Fibroblast of peridontal ligament (primary cell): ENCODE measurements at regions not wholly inside any gene's neighbourhood (a gene's known extent, or its start where the extent isn't known, plus 50 kb on each side); places are given as distances from the start of the nearest gene placed in this dataset.
"Not testable (repeated sequence)": the region's sequence is repeated elsewhere in the genome, so short reads cannot be mapped to it uniquely, and the experiment has no call there.

Experiments used
- DNase-seq: peaks from one replicate; pipeline ENCODE4 v3.0.0-alpha.2; 2010; ENCODE audit errors: extremely low read depth

DNA sequence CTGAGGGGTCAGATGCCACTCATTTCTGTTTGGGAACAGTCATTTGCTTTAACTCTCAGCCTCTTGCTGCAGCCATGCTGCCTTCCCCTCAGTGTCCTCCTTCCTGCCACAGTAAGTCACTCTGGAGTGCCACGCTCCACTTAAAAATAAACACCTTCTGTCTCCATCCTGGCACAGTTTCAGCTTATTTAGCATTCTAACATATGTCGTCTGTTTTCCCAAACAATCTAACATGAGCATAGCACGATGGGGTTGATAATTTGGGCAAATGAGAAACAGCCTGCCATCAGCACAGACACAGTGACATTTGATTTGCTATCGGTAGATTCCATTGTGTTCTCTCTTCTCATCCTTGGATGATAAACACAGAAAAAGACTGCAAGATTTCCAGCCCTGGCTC lies 768.6 kb downstream of the UQCRFS1 start:
- no peak for DNase-seq

DNA sequence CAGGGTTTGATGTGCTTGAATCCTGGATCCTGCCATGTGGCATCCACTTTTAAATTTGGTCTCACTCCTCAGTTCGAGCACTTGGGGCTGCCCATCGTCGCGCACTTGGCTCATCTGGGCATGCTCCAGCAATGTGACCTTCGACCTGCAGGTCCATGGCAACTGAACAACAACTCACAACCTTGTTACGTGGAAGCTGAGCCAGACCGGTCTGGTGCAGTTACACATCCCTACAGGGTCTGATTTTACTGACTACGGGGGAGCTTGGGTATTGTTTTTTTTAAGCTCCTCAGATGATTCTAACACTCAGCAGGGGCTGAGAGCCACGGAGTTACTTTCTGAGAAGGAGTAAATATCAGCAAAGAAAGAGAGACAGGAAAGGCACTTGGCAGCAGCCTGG lies 769.6 kb downstream of the UQCRFS1 start:
- no peak for DNase-seq

DNA sequence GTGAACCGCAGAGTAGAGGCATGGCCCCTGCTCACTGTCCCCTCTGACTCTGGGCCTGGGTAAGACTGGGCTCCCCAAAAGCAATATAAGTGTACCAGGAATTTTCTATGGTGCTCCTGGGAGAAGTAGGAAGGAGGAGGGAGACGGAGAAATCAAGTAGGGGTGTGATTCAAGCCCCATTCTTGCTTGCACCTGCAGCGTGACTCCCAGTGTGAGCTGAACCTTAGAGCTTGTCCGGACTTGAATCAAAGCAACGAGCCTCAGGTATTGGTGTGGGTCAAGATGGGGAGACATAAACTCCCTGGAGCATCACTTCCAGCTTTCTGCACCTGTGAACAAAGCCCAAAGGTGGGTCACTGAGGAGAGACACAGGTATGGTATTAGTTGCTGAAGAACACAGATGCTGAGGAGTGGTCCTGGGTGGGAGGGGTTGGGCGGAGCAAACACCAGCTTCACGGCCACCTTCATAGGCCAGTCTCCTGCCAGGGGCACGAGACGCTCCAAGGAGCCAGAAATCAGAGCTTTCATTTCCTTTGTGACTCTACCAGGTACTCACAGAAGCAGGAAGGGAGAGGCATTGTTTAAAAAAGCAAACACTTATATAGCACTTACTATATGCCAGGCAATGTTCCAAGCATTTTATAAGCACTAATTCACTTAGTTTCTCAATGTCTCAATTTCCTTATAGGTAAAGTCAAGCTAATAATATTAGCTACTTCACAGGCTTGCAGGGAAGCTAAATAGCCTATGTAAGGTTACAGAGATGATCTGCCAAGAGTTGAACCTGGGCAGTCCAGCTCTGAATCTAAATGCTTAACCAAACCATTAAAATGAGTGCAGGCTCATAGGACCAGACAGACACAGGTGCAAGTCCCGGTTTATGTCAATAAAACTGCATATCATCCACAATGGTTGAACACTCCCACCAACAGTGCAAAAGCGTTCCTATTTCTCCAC lies 775.3 kb downstream of the UQCRFS1 start:
- no peak for DNase-seq

DNA sequence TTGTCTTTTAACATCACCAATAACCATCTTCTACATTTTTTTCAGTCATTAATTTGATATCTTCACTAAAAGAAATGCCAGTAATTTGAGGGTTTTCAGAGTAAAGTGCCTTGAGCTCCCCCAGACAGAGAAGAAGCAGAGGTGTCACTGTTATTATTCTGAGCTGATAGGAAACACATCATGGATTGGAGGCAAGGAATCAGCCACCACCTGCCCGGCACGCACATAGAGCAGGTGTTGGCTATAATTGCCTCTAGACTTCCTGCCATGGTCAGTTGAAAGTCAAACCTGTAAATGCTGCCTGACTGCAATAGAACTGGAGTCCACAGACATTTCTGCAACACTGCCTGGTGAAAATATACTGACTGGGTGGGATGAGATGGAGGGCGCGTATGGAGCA lies 776.6 kb downstream of the UQCRFS1 start:
- DNase-seq, result no peak

DNA sequence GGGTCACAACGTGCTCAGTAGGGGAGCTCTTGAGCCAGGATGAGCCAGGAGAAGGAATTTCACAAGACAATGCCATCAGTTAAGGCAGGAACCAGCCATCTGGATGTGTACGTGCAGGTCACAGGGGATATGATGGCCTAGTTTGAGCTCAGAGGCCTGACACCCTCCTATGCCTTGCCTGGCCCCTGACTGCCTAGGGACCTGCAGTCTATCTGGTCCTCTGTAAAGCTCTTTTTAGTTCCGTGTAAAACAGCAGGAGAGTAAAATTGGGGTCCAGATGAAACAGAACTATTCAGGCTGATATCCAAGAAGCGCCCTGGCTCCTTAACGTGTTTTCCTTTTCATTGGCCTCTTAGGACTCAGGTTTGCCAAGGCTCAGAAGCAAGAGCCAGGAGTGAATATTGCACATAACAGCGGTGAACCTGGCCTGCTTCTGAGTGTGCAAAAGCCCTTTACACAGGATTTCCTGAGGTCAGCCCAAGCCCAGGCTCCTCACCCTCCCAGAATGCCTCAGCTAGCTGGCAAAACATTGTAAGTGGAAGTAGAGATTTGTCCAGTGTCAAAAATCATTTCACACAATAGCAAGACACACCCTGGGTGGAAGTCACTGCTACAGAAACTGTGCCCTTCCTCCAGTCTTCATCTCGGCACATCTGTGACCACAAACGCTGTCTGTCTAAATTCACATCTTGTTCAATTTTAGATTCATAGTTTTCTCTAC lies 777.2 kb downstream of the UQCRFS1 start:
- no peak for DNase-seq

DNA sequence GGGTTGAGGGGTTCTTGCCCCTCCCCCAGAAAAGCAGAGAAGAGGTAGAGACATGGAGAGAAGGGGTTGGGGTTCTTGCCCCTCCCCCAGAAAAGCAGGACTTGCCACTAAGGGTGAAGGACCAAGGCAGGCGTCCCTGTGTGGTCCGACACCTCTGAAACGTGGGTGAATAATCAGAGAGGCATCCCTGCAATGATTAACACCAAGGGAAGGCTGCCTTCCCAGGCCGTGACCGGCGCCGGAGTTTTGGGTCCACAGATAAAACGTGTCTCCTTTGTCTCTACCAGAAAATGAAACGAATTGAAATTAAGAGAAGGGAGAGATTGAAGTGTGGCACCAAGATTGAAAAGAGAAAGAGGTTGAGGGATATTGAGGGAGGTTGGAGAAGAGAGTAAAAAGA lies 778.2 kb downstream of the UQCRFS1 start:
- not testable (repeated sequence) for DNase-seq

DNA sequence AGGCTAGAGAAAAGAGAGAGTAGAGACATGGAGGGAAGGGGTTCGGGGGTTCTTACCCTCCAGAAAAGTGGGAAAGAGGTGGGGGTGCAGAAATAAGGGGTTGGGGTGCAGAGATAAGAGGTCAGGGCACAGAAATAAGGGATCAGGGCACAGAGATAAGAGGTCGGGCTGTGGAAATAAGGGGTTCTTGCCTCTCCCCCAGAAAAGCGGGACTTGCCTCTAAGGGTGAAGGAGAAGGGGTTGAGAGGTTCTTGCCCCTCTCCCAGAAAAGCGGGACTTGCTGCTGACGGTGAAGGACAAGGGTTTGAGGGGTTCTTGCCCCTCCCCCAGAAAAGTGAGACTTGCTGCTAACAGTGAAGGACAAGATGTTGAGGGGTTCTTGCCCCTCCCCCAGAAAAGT lies 778.6 kb downstream of the UQCRFS1 start:
- DNase-seq, result not testable (repeated sequence)

DNA sequence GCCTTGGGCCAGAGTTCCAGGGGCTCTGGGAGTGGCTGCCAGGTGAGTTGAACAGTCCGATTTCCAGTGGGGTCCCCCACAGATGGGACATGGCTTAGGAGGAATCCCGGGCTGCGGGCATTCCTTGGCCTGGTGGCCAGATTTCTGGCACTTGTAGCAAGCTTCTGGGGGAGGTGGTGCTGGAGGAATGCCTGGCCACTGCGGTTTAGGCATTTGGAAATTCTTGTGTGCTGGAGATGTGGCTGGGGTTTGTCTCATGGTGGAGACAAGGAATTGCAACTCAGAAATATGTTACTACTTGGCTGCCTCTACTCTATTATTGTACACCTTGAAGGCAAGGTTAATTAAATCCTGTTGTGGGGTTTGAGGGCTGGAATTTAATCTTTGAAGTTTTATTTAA lies 779.8 kb downstream of the UQCRFS1 start:
- not testable (repeated sequence) for DNase-seq

DNA sequence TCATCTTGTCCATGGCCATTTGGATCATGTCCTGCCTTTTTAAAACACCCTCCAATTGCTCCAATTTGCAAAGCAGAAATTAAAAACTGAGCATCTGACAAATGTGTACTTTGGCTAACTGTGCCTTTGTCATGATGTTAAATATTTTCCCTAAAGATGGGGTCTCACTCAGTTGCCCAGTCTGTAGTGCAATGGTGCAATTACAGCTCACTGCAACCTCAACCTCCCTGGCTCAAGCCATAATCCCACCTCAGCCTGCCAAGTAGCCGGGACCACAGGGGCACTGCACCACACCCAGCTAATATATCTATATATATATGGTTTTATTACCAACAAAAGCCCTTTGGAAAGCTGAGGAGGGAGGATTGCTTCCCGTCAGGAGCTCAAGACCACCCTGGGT lies 782.7 kb downstream of the UQCRFS1 start:
- no peak for DNase-seq

DNA sequence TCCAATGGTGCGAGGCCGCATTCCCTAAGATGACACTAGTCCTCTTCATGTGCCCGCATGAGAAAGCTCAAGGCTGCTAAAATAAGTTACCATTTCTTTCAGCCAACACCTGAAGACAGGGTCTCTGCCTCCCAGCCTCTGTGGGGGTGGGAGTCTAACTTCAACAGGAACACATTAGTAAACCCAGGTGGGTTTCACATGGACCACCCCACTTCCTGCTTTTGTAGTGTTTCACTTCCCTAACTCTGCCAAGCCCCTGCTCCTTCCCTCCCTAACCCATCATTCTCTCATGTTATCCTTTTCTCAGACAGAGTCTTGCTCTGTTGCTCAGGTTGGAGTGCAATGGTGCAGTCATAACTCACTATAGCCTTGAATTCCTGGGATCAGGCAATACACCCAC lies 783.6 kb downstream of the UQCRFS1 start:
- no peak for DNase-seq

DNA sequence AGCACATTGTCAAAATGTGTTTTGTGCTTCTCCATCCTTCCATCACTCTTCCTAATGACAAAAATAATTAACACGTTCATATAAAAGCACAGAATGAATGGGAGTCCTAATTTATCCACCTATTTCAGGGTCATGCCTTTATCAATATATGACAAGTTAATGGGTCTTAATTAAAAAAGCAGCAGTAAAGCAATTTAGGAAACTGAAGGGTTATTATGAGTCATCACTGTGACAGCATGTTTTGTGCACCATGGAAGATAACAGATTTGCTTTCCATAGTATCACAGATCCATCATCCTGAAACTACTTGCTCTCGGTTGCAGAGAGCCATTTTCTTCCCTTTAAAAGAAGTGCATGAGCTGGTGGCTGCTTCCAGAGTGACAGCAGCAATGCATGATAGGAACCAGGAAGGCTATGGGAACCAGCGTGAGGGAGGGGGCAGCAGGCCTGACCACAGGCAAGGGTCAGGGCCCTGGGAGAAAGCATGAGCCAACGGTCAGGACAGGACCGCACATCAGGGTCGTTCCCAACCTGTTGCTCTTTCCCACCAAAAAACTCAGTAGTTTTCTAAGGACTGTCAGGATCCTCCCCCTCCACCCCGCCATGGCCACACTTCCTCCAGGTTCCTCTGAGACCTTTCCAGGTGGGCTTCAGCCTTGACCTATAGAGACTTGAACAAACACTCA lies 784.1 kb downstream of the UQCRFS1 start:
- no peak for DNase-seq

DNA sequence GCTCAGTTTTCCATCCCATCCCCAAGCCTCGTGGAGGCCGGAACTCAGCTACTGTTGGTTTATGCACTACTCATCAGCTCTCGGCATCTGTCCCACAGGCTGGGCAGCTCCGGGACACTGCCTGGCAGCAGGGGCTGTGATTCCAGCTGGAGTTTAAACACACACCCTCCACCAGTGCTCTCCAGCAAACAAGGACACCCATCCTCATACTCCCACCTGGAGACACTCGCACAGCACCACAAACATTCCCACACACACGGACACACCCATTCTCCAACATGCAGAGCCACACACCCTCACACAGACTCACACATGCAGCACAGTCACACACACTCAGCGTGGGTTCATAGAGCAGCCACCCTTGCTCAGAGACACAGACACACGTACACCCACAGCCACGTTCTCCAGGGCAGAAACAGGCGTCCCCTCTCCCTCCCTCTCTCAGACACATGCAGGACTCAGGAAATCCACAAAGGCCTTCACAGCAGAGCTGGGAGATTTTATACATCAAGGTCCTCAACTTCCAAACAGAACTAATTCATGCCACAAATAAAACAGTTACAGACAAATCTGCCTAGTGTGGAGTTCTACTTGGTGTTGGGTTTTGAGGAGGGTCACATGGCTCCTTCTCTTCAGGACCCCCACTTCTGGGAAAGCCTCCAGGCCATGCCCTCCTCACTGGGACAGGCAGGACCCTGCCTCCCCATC lies 785.4 kb downstream of the UQCRFS1 start:
- no peak for DNase-seq

DNA sequence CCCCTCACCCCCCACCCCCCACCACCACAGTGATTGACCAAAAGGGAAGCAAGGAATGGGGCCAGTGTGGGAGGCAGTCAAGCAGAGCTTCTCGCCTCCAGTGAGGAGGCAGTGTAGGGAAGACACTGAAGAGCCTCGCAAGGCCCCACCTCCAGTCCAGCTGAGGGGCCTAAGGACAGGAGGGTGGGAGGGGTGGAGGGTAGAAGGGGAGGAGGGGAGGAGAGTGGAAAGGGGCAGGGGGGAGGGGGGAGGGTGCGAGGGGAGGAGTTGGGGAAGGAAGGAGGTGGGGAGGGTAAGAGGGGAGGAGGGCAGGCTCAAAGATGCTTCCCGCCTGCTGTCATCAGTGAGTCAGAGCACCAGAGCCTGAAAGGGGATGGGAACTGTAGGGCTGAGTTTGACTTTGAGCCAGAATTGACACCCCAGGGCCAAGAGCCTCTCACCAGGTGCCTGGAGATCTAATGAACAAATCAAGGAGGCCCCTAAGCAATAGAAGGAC lies 786.2 kb downstream of the UQCRFS1 start:
- DNase-seq, result no peak

DNA sequence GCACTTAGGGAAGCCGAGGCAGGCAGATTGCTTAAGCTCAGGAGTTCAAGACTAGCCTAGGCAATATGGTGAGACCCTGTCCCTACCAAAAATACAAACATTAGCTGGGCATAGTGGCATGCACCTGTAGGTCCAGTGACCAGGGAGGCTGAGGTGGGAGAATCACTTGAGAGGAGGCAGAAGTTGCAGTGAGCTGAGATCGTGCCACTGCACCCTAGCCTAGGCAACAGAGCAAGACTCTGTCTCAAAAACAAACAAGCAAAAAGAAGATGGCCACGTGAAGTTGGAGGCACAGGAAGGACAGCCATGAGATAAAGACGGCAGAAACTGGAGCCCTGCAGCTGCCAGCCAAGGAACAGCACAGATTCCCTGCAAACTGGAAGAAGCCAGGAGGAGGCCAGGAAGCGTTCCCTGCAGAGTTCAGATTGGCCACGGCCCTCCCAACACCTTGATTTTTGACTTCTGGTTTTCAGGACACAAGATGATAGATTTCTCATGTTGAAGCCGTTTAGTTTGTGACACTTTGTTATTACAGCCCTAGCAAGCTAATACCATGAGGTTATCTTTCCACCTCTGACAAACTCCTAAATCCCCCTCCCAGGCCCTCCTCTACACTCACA lies 786.7 kb downstream of the UQCRFS1 start:
- DNase-seq, result no peak

DNA sequence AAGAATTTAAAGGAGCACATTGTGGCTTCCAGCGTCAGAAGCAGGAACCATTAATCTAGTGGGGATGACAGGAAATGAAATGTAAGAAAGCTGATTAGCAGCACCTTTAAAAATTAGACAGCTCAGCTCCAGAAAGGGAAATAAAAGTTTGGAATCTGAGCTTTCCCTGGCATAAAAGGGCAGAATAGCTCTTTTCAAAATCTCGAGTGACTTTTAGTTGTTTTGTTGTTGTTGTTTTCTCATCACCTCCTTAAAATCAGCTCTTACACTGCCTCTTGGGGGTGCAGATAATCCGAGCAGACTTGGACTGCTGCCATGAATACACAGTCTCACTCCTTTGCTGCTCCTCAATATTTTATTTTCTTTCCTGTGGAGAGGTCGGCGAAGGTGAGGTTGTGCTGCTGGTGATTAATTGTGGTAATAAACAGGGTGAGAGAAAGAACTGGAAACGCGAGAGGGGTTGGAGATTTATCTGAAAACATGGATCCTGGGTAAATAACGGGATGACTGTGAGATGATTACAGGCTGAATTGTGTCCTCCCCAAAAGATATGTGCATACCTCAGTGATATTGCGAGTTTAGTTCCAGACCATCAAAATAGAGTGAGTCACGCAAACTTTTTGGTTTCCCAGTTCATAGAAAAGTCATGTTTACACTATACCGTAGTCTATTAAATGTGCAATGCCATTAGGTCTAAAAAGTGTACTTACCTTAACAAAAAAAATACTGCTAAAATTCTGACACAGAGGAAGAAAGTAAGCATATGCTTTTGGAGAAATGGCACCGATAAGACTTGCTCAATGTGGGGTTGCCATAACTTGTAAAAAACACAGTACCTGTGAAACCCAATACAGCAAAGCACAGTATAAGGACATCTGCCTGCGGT lies 787.7 kb downstream of the UQCRFS1 start:
- DNase-seq, result no peak

DNA sequence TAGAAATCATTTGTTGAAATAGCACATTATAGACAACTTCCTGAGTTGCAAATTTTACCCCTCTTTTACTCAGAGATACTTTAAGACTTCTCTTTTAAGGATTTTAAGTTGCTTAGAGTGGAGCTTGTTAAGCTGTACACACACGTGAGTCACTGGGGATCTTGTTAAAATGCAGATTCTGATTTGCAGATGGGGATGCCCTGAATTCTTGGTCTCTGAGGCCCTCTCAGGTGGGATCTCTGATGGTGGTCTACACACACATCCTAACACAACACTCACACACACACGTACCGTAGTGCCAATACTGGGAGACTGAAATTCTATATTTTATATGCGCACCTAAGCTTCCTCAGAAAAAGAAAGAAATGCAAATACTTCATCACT lies 788.3 kb downstream of the UQCRFS1 start:
- no peak for DNase-seq

DNA sequence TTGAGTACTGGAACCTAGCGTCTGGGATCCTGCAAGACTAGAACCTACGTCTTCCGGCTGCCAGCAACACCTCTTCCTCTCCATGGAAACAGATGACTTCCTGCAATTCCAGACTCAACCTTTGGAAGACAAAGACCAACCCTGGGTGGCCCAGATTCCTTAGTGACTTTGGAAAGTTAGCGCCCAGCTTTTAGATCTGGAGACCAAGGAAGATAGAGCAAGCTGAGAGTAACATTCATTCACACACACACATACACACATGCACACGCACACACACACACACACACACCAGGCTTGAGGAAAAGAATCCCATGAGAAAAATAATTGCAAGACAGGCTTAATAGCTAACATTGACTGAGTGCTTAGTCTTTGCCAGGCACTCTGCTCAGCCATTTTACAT lies 788.9 kb downstream of the UQCRFS1 start:
- no peak for DNase-seq

DNA sequence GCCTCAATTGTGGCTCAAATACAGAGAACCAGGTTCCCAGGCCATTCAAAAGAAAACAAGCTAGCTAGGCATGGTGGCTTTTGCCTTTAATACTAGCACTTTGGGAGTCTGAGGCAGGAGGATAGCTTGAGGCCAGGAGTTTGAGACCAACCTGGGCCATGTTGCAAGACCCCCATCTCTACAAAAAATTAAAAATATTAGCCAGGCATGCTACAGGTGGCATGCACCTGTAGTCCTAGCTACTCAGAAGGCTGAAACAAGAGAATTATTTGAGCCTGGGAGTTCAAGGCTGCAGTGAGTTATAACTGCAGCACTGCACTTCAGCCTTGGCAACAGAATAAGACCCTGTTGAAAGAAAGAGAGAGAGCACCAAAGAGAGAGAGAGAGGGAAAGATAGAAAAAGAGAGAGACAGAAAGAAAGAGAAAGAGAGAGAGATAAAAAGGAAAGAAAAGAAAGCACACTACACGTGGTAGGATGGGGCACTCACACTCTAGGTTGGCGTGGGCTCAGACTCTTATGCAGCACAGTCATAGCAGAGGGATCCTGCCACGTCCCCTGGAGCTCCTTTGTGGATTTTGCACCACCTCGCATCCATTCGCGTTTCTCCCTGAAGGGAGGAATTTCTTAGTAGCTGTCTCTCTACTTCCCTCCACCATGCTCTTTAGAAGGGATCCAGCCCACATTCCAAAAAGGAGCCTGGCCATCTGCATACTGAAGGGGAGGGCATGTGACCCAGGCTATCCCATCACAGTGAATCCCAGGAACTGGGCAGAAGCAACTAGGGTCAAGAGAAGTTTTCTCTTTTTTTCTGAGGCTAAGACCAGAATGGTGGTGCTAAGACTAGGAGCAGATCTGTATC lies 789.9 kb downstream of the UQCRFS1 start:
- DNase-seq, result no peak

DNA sequence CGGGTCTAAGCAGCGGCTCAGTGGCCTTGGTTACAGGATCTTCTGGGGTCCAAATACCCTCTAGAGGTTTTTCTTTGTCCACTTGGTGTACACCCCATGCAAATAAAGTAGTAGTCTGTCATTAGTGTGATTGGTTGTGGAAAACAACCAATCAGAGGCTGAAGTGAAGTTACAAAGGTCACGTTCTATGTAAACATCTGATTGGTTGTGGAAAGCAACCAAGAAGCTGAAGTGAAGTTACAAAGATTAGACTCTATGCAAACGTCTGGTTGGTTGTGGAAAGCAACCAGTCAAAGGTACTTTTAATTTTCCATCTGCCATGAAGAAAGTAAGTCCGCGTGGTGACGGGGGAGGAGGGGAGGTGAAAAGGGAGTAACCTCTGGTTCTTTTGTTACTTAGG lies 790.9 kb downstream of the UQCRFS1 start:
- no peak for DNase-seq
